GM12892 (cell line): ENCODE measurements at regions not wholly inside any gene's neighbourhood (a gene's known extent, or its start where the extent isn't known, plus 50 kb on each side); places are given as distances from the start of the nearest gene placed in this dataset.

Source experiments
- POLR2A ChIP-seq: IDR thresholded peaks from 2 replicates; pipeline ENCODE4 v1.6.1; 2011; ENCODE audit warnings: low read depth, low read length, control low read depth
- POLR2AphosphoS5 ChIP-seq: IDR thresholded peaks from 2 replicates; pipeline ENCODE4 v1.6.1; 2011; ENCODE audit warnings: low read depth, low read length, control low read depth

GRCh38 chr15:98231696-98232440 lies 271.4 kb downstream of the ARRDC4 start:
- TF ChIP-seq POLR2A (no peak), POLR2AphosphoS5 (no peak)
